Ishikawa (cell line): ENCODE measurements at regions not wholly inside any gene's neighbourhood (a gene's known extent, or its start where the extent isn't known, plus 50 kb on each side); places are given as distances from the start of the nearest gene placed in this dataset.

Experiments
- NFIC ChIP-seq: IDR thresholded peaks from 2 replicates; pipeline ENCODE4 v1.6.1; 2012
- RAD21 ChIP-seq: IDR thresholded peaks from 2 replicates; pipeline ENCODE4 v1.6.1; 2012; ENCODE audit warnings: low read depth
- TAF1 ChIP-seq: IDR thresholded peaks from 2 replicates; pipeline ENCODE4 v1.6.1; 2012; ENCODE audit warnings: low read depth, mild to moderate bottlenecking
- TCF12 ChIP-seq: IDR thresholded peaks from 2 replicates; pipeline ENCODE4 v1.6.1; 2012; ENCODE audit warnings: low read depth

- no peak for TF ChIP-seq NFIC
- TF ChIP-seq TCF12: no peak
- TF ChIP-seq RAD21: no peak
- no peak for TF ChIP-seq TAF1
Observed at GRCh38 chr7:67716729-67717128, 720.1 kb downstream of the TYW1 start.
